Sigmoid colon (tissue), 4 donors: ENCODE measurements at regions not wholly inside any gene's neighbourhood (a gene's known extent, or its start where the extent isn't known, plus 50 kb on each side); places are given as distances from the start of the nearest gene placed in this dataset.

Experiments
- EP300 ChIP-seq, 4 donors: sonication (generic); formaldehyde crosslinking; IDR thresholded peaks; one replicate each; pipeline ENCODE4 v1.6.1; 2017; ENCODE audit warnings: antibody characterized with exemption in 4 of 4
- POLR2A ChIP-seq, 2 donors: fragments of 450-650 bp; IDR thresholded peaks; one replicate each; pipeline ENCODE4 v1.6.1; 2016; ENCODE audit warnings: antibody characterized with exemption in 2 of 2, mild to moderate bottlenecking in 2 of 2, moderate library complexity in 2 of 2
- POLR2AphosphoS5 ChIP-seq, 4 donors: sonication (generic); formaldehyde crosslinking; IDR thresholded peaks; one replicate each; pipeline ENCODE4 v1.6.1; 2017; ENCODE audit warnings: antibody characterized with exemption in 4 of 4
- TF ChIP-seq, protein P1 (sequence below), 4 experiments: fragments of 450-650 bp in 3 of 4; fragments of 200-600 bp in 1 of 4; IDR thresholded peaks; one replicate each; pipeline ENCODE4 v1.5.1; 2016 to 2019; ENCODE audit warnings: antibody characterized with exemption in 4 of 4, mild to moderate bottlenecking in 3 of 4, moderate library complexity in 2 of 4

DNA sequence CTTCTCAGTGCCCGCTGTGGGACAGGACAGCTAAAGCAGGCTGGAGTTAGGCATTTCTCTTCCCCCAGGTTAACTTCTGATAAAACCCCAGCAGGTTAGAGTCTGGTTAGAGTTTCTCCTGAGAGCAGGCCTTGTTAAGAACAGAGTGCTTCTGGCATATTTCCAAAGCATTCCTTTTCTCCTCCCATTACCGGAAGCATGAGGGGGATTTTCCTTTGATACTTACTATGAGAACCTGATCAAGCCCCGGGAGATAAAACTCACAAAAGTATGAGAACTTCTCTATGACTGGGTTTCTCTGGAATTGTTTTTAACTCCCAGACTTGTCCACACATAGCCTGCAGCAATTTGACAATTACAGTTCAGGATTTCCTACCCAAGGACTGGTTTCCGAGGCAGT, 77.4 kb upstream of the MAST4 start:
- TF ChIP-seq, protein P1, sequence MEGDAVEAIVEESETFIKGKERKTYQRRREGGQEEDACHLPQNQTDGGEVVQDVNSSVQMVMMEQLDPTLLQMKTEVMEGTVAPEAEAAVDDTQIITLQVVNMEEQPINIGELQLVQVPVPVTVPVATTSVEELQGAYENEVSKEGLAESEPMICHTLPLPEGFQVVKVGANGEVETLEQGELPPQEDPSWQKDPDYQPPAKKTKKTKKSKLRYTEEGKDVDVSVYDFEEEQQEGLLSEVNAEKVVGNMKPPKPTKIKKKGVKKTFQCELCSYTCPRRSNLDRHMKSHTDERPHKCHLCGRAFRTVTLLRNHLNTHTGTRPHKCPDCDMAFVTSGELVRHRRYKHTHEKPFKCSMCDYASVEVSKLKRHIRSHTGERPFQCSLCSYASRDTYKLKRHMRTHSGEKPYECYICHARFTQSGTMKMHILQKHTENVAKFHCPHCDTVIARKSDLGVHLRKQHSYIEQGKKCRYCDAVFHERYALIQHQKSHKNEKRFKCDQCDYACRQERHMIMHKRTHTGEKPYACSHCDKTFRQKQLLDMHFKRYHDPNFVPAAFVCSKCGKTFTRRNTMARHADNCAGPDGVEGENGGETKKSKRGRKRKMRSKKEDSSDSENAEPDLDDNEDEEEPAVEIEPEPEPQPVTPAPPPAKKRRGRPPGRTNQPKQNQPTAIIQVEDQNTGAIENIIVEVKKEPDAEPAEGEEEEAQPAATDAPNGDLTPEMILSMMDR (IDR thresholded peaks at IDR 0.05) = no peak
- no peak for TF ChIP-seq POLR2A (IDR thresholded peaks at IDR 0.05)
- TF ChIP-seq EP300 (IDR thresholded peaks at IDR 0.05) = no peak
- TF ChIP-seq POLR2AphosphoS5 (IDR thresholded peaks at IDR 0.05) = no peak
